Neuronal stem cell (in vitro differentiated cells): ENCODE measurements at regions not wholly inside any gene's neighbourhood (a gene's known extent, or its start where the extent isn't known, plus 50 kb on each side); places are given as distances from the start of the nearest gene placed in this dataset.

Experiments
- DNase-seq: peaks from one replicate; pipeline ENCODE4 v3.0.0-alpha.2; 2013; ENCODE audit warnings: low spot score
- H2AFZ ChIP-seq: one replicate; pipeline ENCODE4 v1.6.1; 2013; ENCODE audit warnings: mild to moderate bottlenecking, low read length, inconsistent platforms
- H2AK5ac ChIP-seq: 2 replicates; pipeline ENCODE4 v1.6.1; 2013; ENCODE audit warnings: low read depth, mild to moderate bottlenecking, inconsistent platforms, low read length, moderate library complexity, mixed read lengths
- H2BK120ac ChIP-seq: 2 replicates; pipeline ENCODE4 v1.6.1; 2013; ENCODE audit warnings: low read depth, mild to moderate bottlenecking, inconsistent platforms, low read length, moderate library complexity, mixed read lengths
- H2BK12ac ChIP-seq: one replicate; pipeline ENCODE4 v1.6.1; 2013; ENCODE audit warnings: low read length, inconsistent platforms
- H2BK15ac ChIP-seq: 2 replicates; pipeline ENCODE4 v1.6.1; 2013; ENCODE audit warnings: mild to moderate bottlenecking, low read length, inconsistent platforms, mixed read lengths
- H2BK5ac ChIP-seq: one replicate; pipeline ENCODE4 v1.6.1; 2013; ENCODE audit warnings: inconsistent platforms, mild to moderate bottlenecking, low read length, moderate library complexity
- H3K14ac ChIP-seq: one replicate; pipeline ENCODE4 v1.6.1; 2013; ENCODE audit warnings: low read length, inconsistent platforms
- H3K18ac ChIP-seq: 2 replicates; pipeline ENCODE4 v1.6.1; 2013; ENCODE audit warnings: low read length, inconsistent platforms
- H3K23ac ChIP-seq: 2 replicates; pipeline ENCODE4 v1.6.1; 2013; ENCODE audit warnings: low read depth, mild to moderate bottlenecking, mixed read lengths, low read length, inconsistent platforms; ENCODE audit not compliant: poor library complexity
- H3K27ac ChIP-seq: replicated peaks from 3 replicates; pipeline ENCODE4 v1.5.1; 2013; ENCODE audit warnings: low read length, inconsistent platforms
- H3K27me3 ChIP-seq, 3 experiments: 2 replicates each; pipeline ENCODE4 v1.6.1; 2013; ENCODE audit warnings: low read length in 3 of 3, mild to moderate bottlenecking in 2 of 3, inconsistent platforms in 1 of 3, low read depth in 1 of 3, mixed read lengths in 1 of 3, moderate library complexity in 1 of 3; ENCODE audit not compliant: control insufficient read depth in 3 of 3, insufficient read depth in 3 of 3
- H3K36me3 ChIP-seq, 2 donors: replicated peaks in 1 of 2; 2 replicates each; pipeline ENCODE4 v1.6.1; 2013; ENCODE audit warnings: low read length in 2 of 2; ENCODE audit not compliant: control insufficient read depth in 2 of 2, insufficient read depth in 2 of 2
- H3K4ac ChIP-seq: 2 replicates; pipeline ENCODE4 v1.6.1; 2013; ENCODE audit warnings: inconsistent platforms, mild to moderate bottlenecking, low read length, moderate library complexity
- H3K4me1 ChIP-seq, 2 donors: 1 replicate in 1 of 2; 2 replicates in 1 of 2; pipeline ENCODE4 v1.6.1; 2013; ENCODE audit warnings: low read length in 2 of 2, low read depth in 1 of 2; ENCODE audit not compliant: control insufficient read depth in 2 of 2, insufficient read depth in 1 of 2
- H3K4me2 ChIP-seq: one replicate; pipeline ENCODE4 v1.6.1; 2013; ENCODE audit warnings: mild to moderate bottlenecking, low read length, inconsistent platforms; ENCODE audit not compliant: insufficient read depth, poor library complexity, severe bottlenecking
- H3K4me3 ChIP-seq, 2 donors: 2 replicates each; pipeline ENCODE4 v1.5.1; 2013; ENCODE audit warnings: low read length in 2 of 2, mild to moderate bottlenecking in 2 of 2, inconsistent platforms in 1 of 2, moderate library complexity in 1 of 2
- H3K79me1 ChIP-seq: one replicate; pipeline ENCODE4 v1.6.1; 2013; ENCODE audit warnings: low read depth, mild to moderate bottlenecking, inconsistent platforms, low read length, moderate library complexity
- H3K9ac ChIP-seq: one replicate; pipeline ENCODE4 v1.6.1; 2013; ENCODE audit warnings: mild to moderate bottlenecking, low read depth, low read length, inconsistent platforms; ENCODE audit not compliant: poor library complexity
- H3K9me3 ChIP-seq, 2 donors: replicated peaks in 1 of 2; 2 replicates each; pipeline versions ENCODE3 to v1.6.1; 2013; ENCODE audit warnings: low read length in 2 of 2, mild to moderate bottlenecking in 2 of 2, inconsistent platforms in 1 of 2, low read depth in 1 of 2, mixed read lengths in 1 of 2, moderate library complexity in 1 of 2; ENCODE audit not compliant: control insufficient read depth in 2 of 2, insufficient read depth in 1 of 2
- H4K8ac ChIP-seq: one replicate; pipeline ENCODE4 v1.6.1; 2013; ENCODE audit warnings: low read depth, mild to moderate bottlenecking, inconsistent platforms, low read length, moderate library complexity
- H4K91ac ChIP-seq: one replicate; pipeline ENCODE4 v1.6.1; 2013; ENCODE audit warnings: low read length, low read depth, mild to moderate bottlenecking, inconsistent platforms; ENCODE audit not compliant: poor library complexity
- WGBS, 2 donors: extraction: QIAGEN DNeasy Blood & Tissue Kit; methylation state at CpG; one replicate each; pipeline ENCODE4 v1.1.7; 2013; ENCODE audit warnings: missing lambda C conversion rate in 2 of 2, mixed read lengths in 1 of 2; ENCODE audit not compliant: insufficient read length in 2 of 2, insufficient replicate concordance in 1 of 2; ENCODE audit errors: extremely low coverage in 2 of 2; 5-methylcytosine and 5-hydroxymethylcytosine counted together

DNA sequence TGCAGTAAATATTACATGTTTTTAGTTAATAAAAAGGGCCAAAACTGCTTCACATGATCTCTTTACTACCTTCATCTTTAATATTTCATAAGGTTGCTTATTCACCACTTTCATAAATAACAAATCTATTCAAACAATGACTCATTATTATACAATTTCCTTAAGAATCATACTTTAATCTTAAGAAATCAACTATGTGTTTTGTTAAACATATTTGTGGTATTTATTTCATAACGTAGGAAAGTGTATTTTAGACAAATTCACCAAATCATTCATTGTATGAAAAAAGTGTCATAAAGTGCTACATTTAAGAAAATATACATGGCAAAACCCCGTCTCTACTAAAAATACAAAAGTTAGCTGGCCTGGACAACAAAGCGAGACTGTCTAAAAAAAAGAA, 150.5 kb upstream of the RXFP1 start:
- no peak overlapping the region for H2BK120ac ChIP-seq
- H2BK12ac ChIP-seq: no peak overlapping the region
- H2BK5ac ChIP-seq: no peak overlapping the region
- H3K18ac ChIP-seq: no peak overlapping the region
- no peak overlapping the region for H3K4me3 ChIP-seq
- H3K14ac ChIP-seq: no peak overlapping the region
- H3K79me1 ChIP-seq: peaks cover 1% of the 10 kb centered on the region
- no peak overlapping the region for H3K4me2 ChIP-seq
- H4K91ac ChIP-seq: no peak overlapping the region
- no peak overlapping the region for H3K9ac ChIP-seq
- no peak overlapping the region for H2AK5ac ChIP-seq
- H3K4me1 ChIP-seq: no peaks in the 10 kb centered on the region
- no peak overlapping the region for H3K23ac ChIP-seq
- H2BK15ac ChIP-seq: no peak overlapping the region
- WGBS, 2 donors: no CpG with 5 or more reads among the region's 3 CpGs
- H3K27me3 ChIP-seq: no peaks in the 10 kb centered on the region
- no peak overlapping the region for H4K8ac ChIP-seq
- no peaks in the 10 kb centered on the region for H3K9me3 ChIP-seq
- H3K36me3 ChIP-seq: no peaks in the 10 kb centered on the region
- no peak overlapping the region for H2AFZ ChIP-seq
- no peak for DNase-seq
- H3K4ac ChIP-seq: no peak overlapping the region
- H3K27ac ChIP-seq: no peak overlapping the region

DNA sequence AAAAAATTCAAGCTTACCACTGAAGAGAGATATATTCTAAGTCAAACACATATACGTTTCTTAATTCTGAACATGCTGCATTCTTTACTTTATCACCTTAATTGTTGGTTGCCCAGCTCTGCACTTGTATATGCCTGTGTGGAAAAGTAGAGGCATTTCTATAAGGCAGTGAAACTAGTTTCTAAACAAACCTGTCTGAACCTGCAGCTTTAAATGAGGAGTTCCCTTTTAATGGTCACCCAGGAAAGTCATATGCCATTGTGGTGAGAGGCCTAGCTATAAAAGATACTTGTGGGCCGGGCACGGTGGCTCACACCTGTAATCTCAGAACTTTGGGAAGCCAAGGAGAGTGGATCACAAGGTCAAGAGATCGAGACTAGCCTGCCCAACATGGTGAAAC, 147.4 kb upstream of the RXFP1 start:
- no peak overlapping the region for H4K91ac ChIP-seq
- peaks cover 1% of the 10 kb centered on the region for H3K79me1 ChIP-seq
- H4K8ac ChIP-seq: no peak overlapping the region

DNA sequence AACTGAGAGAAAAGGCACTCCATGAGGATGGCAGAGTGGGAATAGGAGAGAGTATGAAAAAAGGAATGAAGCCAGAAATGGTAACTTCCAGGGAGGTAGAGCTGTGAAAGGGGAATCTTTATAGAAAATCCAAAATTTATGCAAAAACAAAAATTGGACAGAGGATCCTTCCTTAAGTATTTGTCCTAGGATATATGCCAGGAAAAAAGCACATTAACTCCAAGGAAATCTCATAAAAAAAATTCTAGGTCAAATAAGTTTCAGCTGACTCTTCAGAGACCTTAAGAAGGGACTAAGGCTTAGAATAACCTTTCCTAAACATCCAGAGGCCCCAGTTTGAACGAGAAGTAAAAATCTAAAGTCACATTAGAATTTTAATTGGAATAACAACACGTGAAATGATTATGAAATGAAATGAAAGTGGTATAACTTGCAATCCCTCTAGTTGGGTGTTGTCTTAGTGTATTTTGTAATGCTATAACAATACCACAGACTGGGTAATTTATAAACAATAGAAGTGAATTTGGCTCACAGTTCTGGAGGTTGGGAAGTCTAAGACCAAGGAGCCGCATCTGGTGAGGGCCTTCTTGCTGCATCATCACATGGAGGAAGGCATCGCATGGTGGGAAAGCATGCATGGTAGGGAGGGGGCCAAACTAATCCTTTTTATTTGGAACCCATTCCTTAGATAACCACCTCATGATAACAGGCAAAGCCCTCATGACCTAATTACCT, 145.4 kb upstream of the RXFP1 start:
- Histone ChIP-seq H2AFZ (no peak overlapping the region), H3K36me3 (no peaks in the 10 kb centered on the region), H3K27ac (no peak overlapping the region), H3K23ac (no peak overlapping the region), H2BK12ac (no peak overlapping the region), H3K4me3 (no peak overlapping the region), H3K14ac (no peak overlapping the region), H3K4me2 (no peak overlapping the region), H3K4me1 (no peaks in the 10 kb centered on the region), H2BK15ac (no peak overlapping the region), H4K91ac (no peak overlapping the region), H3K9ac (no peak overlapping the region), H3K9me3 (no peaks in the 10 kb centered on the region), H3K79me1 (no peaks in the 10 kb centered on the region), H3K27me3 (no peaks in the 10 kb centered on the region), H3K4ac (no peak overlapping the region), H2AK5ac (no peak overlapping the region), H2BK5ac (no peak overlapping the region), H2BK120ac (no peak overlapping the region), H4K8ac (no peak overlapping the region), H3K18ac (no peak overlapping the region)
- no CpG with 5 or more reads among the region's 4 CpGs for WGBS, 2 donors
- no peak for DNase-seq

More for the DNA sequence above, 147.4 kb upstream of the RXFP1 start:
- Histone ChIP-seq H3K9me3 (no peaks in the 10 kb centered on the region), H3K4me3 (no peak overlapping the region), H3K36me3 (no peaks in the 10 kb centered on the region), H3K18ac (no peak overlapping the region), H3K14ac (no peak overlapping the region), H3K27me3 (no peaks in the 10 kb centered on the region), H3K4me2 (no peak overlapping the region), H2BK5ac (no peak overlapping the region), H3K4ac (no peak overlapping the region), H3K9ac (no peak overlapping the region), H3K23ac (no peak overlapping the region), H2BK12ac (no peak overlapping the region), H2BK120ac (no peak overlapping the region), H2AK5ac (no peak overlapping the region), H3K4me1 (no peaks in the 10 kb centered on the region), H2AFZ (no peak overlapping the region), H3K27ac (no peak overlapping the region), H2BK15ac (no peak overlapping the region)
- WGBS, 2 donors: no CpG with 5 or more reads among the region's 4 CpGs
- no peak for DNase-seq

DNA sequence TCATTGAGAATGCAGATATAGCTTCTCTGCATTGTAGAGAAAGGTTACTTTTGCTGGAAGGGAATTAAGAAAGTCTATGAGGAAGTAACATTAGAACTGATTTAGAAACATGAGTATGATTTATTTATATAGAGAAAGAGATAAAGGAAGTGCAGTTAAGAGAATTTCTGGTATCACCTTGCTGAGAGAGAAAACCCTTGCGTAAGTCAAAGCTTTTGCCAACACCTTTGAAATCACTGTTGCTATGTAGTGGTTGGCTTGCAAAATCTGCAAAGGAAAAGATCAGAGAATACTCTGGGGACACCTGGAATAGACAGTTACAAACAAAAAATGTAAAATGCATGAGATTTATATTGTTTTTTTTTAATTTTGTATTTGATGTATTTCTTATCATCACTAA, 137.3 kb upstream of the RXFP1 start:
- no peak overlapping the region for H3K4me2 ChIP-seq
- WGBS, 2 donors: no CpG with 5 or more reads among the region's 1 CpG
- H2BK12ac ChIP-seq: no peak overlapping the region
- H3K4ac ChIP-seq: no peak overlapping the region
- no peak overlapping the region for H4K8ac ChIP-seq
- no peak overlapping the region for H2BK5ac ChIP-seq
- no peak overlapping the region for H4K91ac ChIP-seq
- no peak overlapping the region for H3K4me3 ChIP-seq
- H2AFZ ChIP-seq: no peak overlapping the region
- H3K79me1 ChIP-seq: no peaks in the 10 kb centered on the region
- no peak for DNase-seq
- no peak overlapping the region for H3K23ac ChIP-seq
- no peaks in the 10 kb centered on the region for H3K27me3 ChIP-seq
- H2BK15ac ChIP-seq: no peak overlapping the region
- H3K36me3 ChIP-seq: no peaks in the 10 kb centered on the region
- H3K9me3 ChIP-seq: no peaks in the 10 kb centered on the region
- no peak overlapping the region for H3K9ac ChIP-seq
- H3K4me1 ChIP-seq: no peaks in the 10 kb centered on the region
- H2BK120ac ChIP-seq: no peak overlapping the region
- H3K14ac ChIP-seq: no peak overlapping the region
- no peak overlapping the region for H3K18ac ChIP-seq
- no peak overlapping the region for H3K27ac ChIP-seq
- no peak overlapping the region for H2AK5ac ChIP-seq
